IMR-90 (cell line): ENCODE measurements at regions not wholly inside any gene's neighbourhood (a gene's known extent, or its start where the extent isn't known, plus 50 kb on each side); places are given as distances from the start of the nearest gene placed in this dataset.
A peak's percentile ranks its signal among the peaks of the same experiment; 100 is the strongest.

Source experiments
- ATAC-seq: fragments of 200-7000 bp; cut with Tn5 transposase; 2 replicates; pipeline ENCODE4 v1.9.1; 2020; ENCODE audit warnings: low read depth, mild to moderate bottlenecking, moderate library complexity
- BruUV-seq: library from RNA; stranded (reverse); fragments of 400-500 nt; replicated peaks from 2 replicates; lab custom pipeline; 2021; lab: Mats Ljungman, UMichigan
- CTCF ChIA-PET: fragments of 300-600 bp; formaldehyde crosslinking; extraction: SDS; loops from one replicate; lab custom pipeline; 2021; ENCODE audit warnings: antibody characterized with exemption; lab: Yijun Ruan, JAX
- POLR2A ChIA-PET: fragments of 300-600 bp; sonication (Branson Sonifier 250); formaldehyde crosslinking; loops from one replicate; lab custom pipeline; 2022; ENCODE audit warnings: antibody characterized with exemption; ENCODE audit not compliant: unreplicated experiment; lab: Charles Lee
- DNase-seq: peaks from one replicate; pipeline ENCODE4 v3.0.0; 2013
- H2AFZ ChIP-seq: replicated peaks from 2 replicates; pipeline ENCODE3; 2013; ENCODE audit warnings: low read length, mild to moderate bottlenecking; ENCODE audit not compliant: poor library complexity
- H2AK5ac ChIP-seq: 2 replicates; pipeline ENCODE4 v1.6.1; 2013; ENCODE audit warnings: low read depth, low read length, inconsistent platforms
- H2AK9ac ChIP-seq: replicated peaks from 2 replicates; pipeline ENCODE3; 2013; ENCODE audit warnings: mild to moderate bottlenecking, low read depth, low read length, moderate library complexity; ENCODE audit not compliant: poor library complexity
- H2BK120ac ChIP-seq: 2 replicates; pipeline ENCODE4 v1.6.1; 2013; ENCODE audit warnings: low read depth, low read length, inconsistent platforms
- H2BK15ac ChIP-seq: 3 replicates; pipeline ENCODE4 v1.6.1; 2013; ENCODE audit warnings: low read depth, low read length, inconsistent platforms
- H2BK20ac ChIP-seq: 2 replicates; pipeline ENCODE4 v1.6.1; 2013; ENCODE audit warnings: low read depth, mild to moderate bottlenecking, inconsistent platforms, low read length, moderate library complexity
- H2BK5ac ChIP-seq: 2 replicates; pipeline ENCODE4 v1.6.1; 2013; ENCODE audit warnings: mild to moderate bottlenecking, low read depth, low read length, inconsistent platforms; ENCODE audit not compliant: poor library complexity, severe bottlenecking
- H3K14ac ChIP-seq: replicated peaks from 2 replicates; pipeline ENCODE4 v1.6.1; 2013; ENCODE audit warnings: low read depth, low read length, inconsistent platforms
- H3K18ac ChIP-seq: 2 replicates; pipeline ENCODE4 v1.6.1; 2013; ENCODE audit warnings: low read depth, low read length, control low read depth
- H3K23ac ChIP-seq: 2 replicates; pipeline ENCODE4 v1.6.1; 2013; ENCODE audit warnings: low read depth, low read length, inconsistent platforms
- H3K27ac ChIP-seq: 2 replicates; pipeline ENCODE4 v1.5.1; 2013; ENCODE audit warnings: mild to moderate bottlenecking, control low read depth, low read length; ENCODE audit not compliant: insufficient read depth
- H3K27me3 ChIP-seq: 2 replicates; pipeline ENCODE4 v1.6.1; 2013; ENCODE audit warnings: low read length; ENCODE audit not compliant: control insufficient read depth, insufficient read depth
- H3K36me3 ChIP-seq: 2 replicates; pipeline ENCODE4 v1.6.1; 2013; ENCODE audit warnings: low read length, mixed read lengths; ENCODE audit not compliant: control insufficient read depth, insufficient read depth
- H3K4ac ChIP-seq: 2 replicates; pipeline ENCODE4 v1.6.1; 2013; ENCODE audit warnings: low read depth, low read length, inconsistent platforms
- H3K4me1 ChIP-seq: 2 replicates; pipeline ENCODE4 v1.6.1; 2013; ENCODE audit warnings: low read length, mixed read lengths; ENCODE audit not compliant: control insufficient read depth, insufficient read depth
- H3K4me2 ChIP-seq: 2 replicates; pipeline ENCODE4 v1.6.1; 2013; ENCODE audit warnings: low read depth, mild to moderate bottlenecking, control low read depth, low read length, moderate library complexity
- H3K4me3 ChIP-seq: 2 replicates; pipeline ENCODE4 v1.5.1; 2013; ENCODE audit warnings: low read depth, mild to moderate bottlenecking, control low read depth, low read length, moderate library complexity; ENCODE audit not compliant: insufficient read depth
- H3K56ac ChIP-seq: 2 replicates; pipeline ENCODE4 v1.6.1; 2013; ENCODE audit warnings: low read length, inconsistent platforms; ENCODE audit not compliant: insufficient read depth; ENCODE audit errors: extremely low read depth
- H3K79me1 ChIP-seq, 2 experiments: 2 replicates each; pipeline ENCODE4 v1.6.1; 2013; ENCODE audit warnings: low read length in 2 of 2, inconsistent platforms in 1 of 2, low read depth in 1 of 2
- H3K9ac ChIP-seq: 2 replicates; pipeline ENCODE4 v1.6.1; 2013; ENCODE audit warnings: low read depth, low read length, control low read depth
- H3K9me1 ChIP-seq: 2 replicates; pipeline ENCODE4 v1.6.1; 2013; ENCODE audit warnings: low read length, inconsistent platforms; ENCODE audit not compliant: insufficient read depth
- H3K9me3 ChIP-seq: 2 replicates; pipeline ENCODE4 v1.6.1; 2013; ENCODE audit warnings: low read length; ENCODE audit not compliant: control insufficient read depth, insufficient read depth
- H4K20me1 ChIP-seq: 2 replicates; pipeline ENCODE4 v1.6.1; 2013; ENCODE audit warnings: low read length, inconsistent platforms; ENCODE audit not compliant: insufficient read depth
- H4K5ac ChIP-seq: 2 replicates; pipeline ENCODE4 v1.6.1; 2013; ENCODE audit warnings: mild to moderate bottlenecking, low read depth, low read length, control low read depth
- H4K8ac ChIP-seq, 2 experiments: 2 replicates each; pipeline ENCODE4 v1.6.1; 2013; ENCODE audit warnings: low read depth in 2 of 2, low read length in 2 of 2, control low read depth in 1 of 2, inconsistent platforms in 1 of 2
- H4K91ac ChIP-seq: 2 replicates; pipeline ENCODE4 v1.6.1; 2013; ENCODE audit warnings: low read depth, low read length, inconsistent platforms; ENCODE audit not compliant: insufficient read depth
- BHLHE40 ChIP-seq: fragments of 150-350 bp; IDR thresholded peaks from 2 replicates; pipeline ENCODE4 v1.6.1; 2016; ENCODE audit warnings: mild to moderate bottlenecking, low read depth, low read length
- CEBPB ChIP-seq: IDR thresholded peaks from 2 replicates; pipeline ENCODE4 v1.6.1; 2012; ENCODE audit warnings: low read depth, low read length, improper control_type of control experiment
- FOS ChIP-seq: fragments of 150-350 bp; IDR thresholded peaks from 2 replicates; pipeline ENCODE4 v1.6.1; 2016; ENCODE audit warnings: low read depth, low read length
- RAD21 ChIP-seq: IDR thresholded peaks from 2 replicates; pipeline ENCODE4 v1.6.1; 2012; ENCODE audit warnings: low read length, improper control_type of control experiment
- WGBS, 2 experiments: methylation state at CpG; one replicate each; pipeline versions ENCODE4 v1.1.5 to v1.1.7; 2013; ENCODE audit warnings: missing lambda C conversion rate in 2 of 2; ENCODE audit not compliant: insufficient read length in 1 of 2; ENCODE audit errors: extremely low coverage in 2 of 2; 5-methylcytosine and 5-hydroxymethylcytosine counted together
- dilution Hi-C: fragments of 300-500 bp; cut with HindIII; formaldehyde crosslinking; loops from one replicate; pipeline ENCODE4 v1.14.3; 2018; ENCODE audit warnings: low sequenced_read_pairs; ENCODE audit not compliant: unreplicated experiment
- in situ Hi-C: fragments of 300-500 bp; cut with MboI; formaldehyde crosslinking; loops from 3 replicates; pipeline ENCODE4 v1.14.3; 2019; ENCODE audit warnings: low sequenced_read_pairs, inconsistent platforms, mixed read lengths
- intact Hi-C: fragments of 100-400 bp; cut with micrococcal nuclease; formaldehyde crosslinking; loops from 2 replicates; pipeline ENCODE4 v1.10.0; 2022
- TF ChIP-seq, protein P1 (sequence below): fragments of 150-350 bp; IDR thresholded peaks from 2 replicates; pipeline ENCODE4 v1.6.1; 2016; ENCODE audit warnings: low read depth, mild to moderate bottlenecking, low read length, moderate library complexity, borderline replicate concordance

DNA sequence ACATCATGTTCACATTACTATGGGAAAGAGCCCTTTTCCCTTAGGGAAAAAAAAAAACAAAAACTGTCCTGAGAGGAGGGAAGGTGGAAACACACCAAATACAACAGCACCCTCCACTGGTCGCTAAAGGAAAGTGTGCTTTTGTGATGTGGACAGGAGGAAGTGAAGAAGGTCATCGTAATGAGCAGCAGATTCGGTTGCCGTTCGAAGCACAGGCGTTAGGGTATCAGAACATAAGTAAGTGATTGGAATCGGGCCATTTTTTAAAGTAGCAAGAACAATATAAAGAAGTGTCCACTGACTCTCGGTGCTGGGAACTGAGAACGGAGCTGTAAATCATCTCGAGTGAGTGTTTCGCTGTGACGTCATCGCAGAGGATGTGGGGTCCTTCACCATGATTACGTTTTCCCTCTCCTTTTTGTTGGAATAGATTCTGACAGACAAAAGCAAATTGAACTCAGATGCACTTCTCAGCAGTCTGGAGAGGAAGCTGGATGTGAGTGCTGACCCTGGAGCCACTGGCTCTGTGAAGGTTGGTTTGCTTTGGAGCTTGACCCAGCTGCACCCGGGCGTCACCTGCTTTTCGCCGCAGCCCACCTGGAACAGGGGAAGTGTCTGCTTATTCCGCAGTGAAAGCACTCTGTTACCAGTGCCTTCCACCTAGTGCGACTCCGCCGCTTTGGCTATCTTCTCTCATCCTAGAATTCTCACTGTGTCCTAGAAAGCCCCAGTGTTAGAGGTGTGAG lies 203.6 kb upstream of the GMDS start (continued):
- no peak for TF ChIP-seq FOS
- no peak for TF ChIP-seq CEBPB

DNA sequence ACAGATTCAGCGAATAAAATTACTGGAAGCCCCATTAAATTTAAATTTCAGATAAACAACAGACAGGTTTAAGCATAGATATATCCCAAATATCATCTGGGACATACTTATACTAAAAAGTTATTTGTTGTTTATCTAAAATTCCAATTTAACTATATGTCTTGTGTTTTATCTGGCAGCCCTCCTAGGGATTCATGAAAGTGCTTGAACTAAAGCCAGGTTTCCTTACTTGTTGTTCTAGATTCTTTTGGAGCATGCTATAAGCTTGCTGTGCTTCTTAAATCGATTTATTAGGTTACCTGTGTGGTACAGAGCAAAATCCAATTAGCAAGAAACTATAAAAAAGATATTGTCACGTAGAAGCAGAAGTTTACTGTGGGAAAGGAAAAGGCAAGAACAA lies 202.5 kb upstream of the GMDS start:
- no peak overlapping the region for H4K91ac ChIP-seq
- no peak overlapping the region for H2AFZ ChIP-seq
- no peak overlapping the region for H3K27ac ChIP-seq
- H3K9ac ChIP-seq = no peak overlapping the region
- in situ Hi-C loops (no loop called here), intact Hi-C loops (loop anchor here (1.0 to 10.0 kb wide), 6 partner anchors 95 to 843 kb away; no protein-coding TSS in a partner anchor), dilution Hi-C loops (no loop called here)
- ATAC-seq = no peak
- no peak overlapping the region for H2BK15ac ChIP-seq
- H3K14ac ChIP-seq = no peak overlapping the region
- ChIA-PET POLR2A (no interaction called here), CTCF (interaction anchor here (0.6 to 1.5 kb wide), 9 partner anchors 40 to 963 kb away, joined by 3 to 5 read pairs (median 3); no protein-coding TSS in a partner anchor)
- H3K79me1 ChIP-seq = no peaks in the 10 kb centered on the region
- H2BK20ac ChIP-seq = peak overlapping the region; percentile 6; the same call in 1 of the 2 replicates
- H4K8ac ChIP-seq = no peak overlapping the region
- no CpG with 5 or more reads among the region's 3 CpGs for WGBS, 2 experiments
- no peak overlapping the region for H3K23ac ChIP-seq
- H3K4me3 ChIP-seq = no peak overlapping the region
- H3K18ac ChIP-seq = no peak overlapping the region
- H2BK120ac ChIP-seq = no peak overlapping the region
- no peak overlapping the region for H3K4ac ChIP-seq
- no peaks in the 10 kb centered on the region for H3K9me1 ChIP-seq
- no peaks in the 10 kb centered on the region; the same call in 1 of the 2 replicates for H3K27me3 ChIP-seq
- DNase-seq = no peak
- H3K56ac ChIP-seq = no peak overlapping the region
- no peaks in the 10 kb centered on the region for H4K20me1 ChIP-seq
- H3K36me3 ChIP-seq = no peaks in the 10 kb centered on the region
- no TSS peak for BruUV-seq
- no peak overlapping the region for H4K5ac ChIP-seq
- TF ChIP-seq BHLHE40 = no peak
- TF ChIP-seq RAD21 = no peak
- TF ChIP-seq FOS = no peak
- TF ChIP-seq, protein P1, sequence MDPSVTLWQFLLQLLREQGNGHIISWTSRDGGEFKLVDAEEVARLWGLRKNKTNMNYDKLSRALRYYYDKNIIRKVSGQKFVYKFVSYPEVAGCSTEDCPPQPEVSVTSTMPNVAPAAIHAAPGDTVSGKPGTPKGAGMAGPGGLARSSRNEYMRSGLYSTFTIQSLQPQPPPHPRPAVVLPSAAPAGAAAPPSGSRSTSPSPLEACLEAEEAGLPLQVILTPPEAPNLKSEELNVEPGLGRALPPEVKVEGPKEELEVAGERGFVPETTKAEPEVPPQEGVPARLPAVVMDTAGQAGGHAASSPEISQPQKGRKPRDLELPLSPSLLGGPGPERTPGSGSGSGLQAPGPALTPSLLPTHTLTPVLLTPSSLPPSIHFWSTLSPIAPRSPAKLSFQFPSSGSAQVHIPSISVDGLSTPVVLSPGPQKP = no peak
- H2BK5ac ChIP-seq = no peak overlapping the region
- peaks cover 4% of the 10 kb centered on the region; the same call in 1 of the 2 replicates for H3K4me1 ChIP-seq
- H3K4me2 ChIP-seq = no peak overlapping the region
- H3K9me3 ChIP-seq = no peaks in the 10 kb centered on the region
- H2AK5ac ChIP-seq = no peak overlapping the region
- H2AK9ac ChIP-seq = no peak overlapping the region
